ENCODE measurements at regions not wholly inside any gene's neighbourhood (a gene's known extent, or its start where the extent isn't known, plus 50 kb on each side); places are given as distances from the start of the nearest gene placed in this dataset.

GRCh38 chr9:80143899-80144298 is 572.1 kb downstream of the TLE4 start:
- ChIA-PET RAD21 (ENCODE audit: unreplicated experiment) (no interaction called here), CTCF (no interaction called here), POLR2A (no interaction called here), SMC1A (ENCODE audit: uncharacterized antibody, unreplicated experiment) (no interaction called here)
- no peaks in the 10 kb centered on the region for H3K79me2 ChIP-seq (ENCODE audit: control insufficient read depth, insufficient read depth, low read length)
- H3K36me3 ChIP-seq (ENCODE audit: control insufficient read depth in 2 of 2, insufficient read depth in 2 of 2, low read length in 1 of 2): no peaks in the 10 kb centered on the region
- BruUV-seq (replicated peaks): no TSS peak
- H3K4me3 ChIP-seq: no peak overlapping the region
- no peaks in the 10 kb centered on the region for H3K4me1 ChIP-seq (ENCODE audit: control insufficient read depth, insufficient read depth, low read length)
- 30% methylated on average over 3 of the region's 3 CpGs for WGBS (ENCODE audit: insufficient coverage, insufficient replicate concordance, low lambda C conversion rate, missing lambda C conversion rate)
- in situ Hi-C loops (cut with MboI): no loop called here
- H3K9ac ChIP-seq (ENCODE audit: control insufficient read depth, insufficient read depth, low read length): no peak overlapping the region
- ATAC-seq (no peak), FAIRE-seq (no peak), DNase-seq (ENCODE audit: low read depth, low spot score) (no peak)
- no peaks in the 10 kb centered on the region for H4K20me1 ChIP-seq (ENCODE audit: control insufficient read depth, insufficient read depth)
- H2AFZ ChIP-seq (ENCODE audit: control insufficient read depth, low read depth, low read length): no peak overlapping the region
- no peaks in the 10 kb centered on the region for H3K27me3 ChIP-seq (replicated peaks in 1 of 2; ENCODE audit: control insufficient read depth in 2 of 2, insufficient read depth in 2 of 2, low read length in 1 of 2)
- intact Hi-C loops (cut with micrococcal nuclease; ENCODE audit: unreplicated experiment): no loop called here
- H3K27ac ChIP-seq (ENCODE audit: control insufficient read depth, insufficient read depth): no peak overlapping the region
- no peaks in the 10 kb centered on the region for H3K9me3 ChIP-seq (replicated peaks; ENCODE audit: control insufficient read depth, insufficient read depth, low read length)
- H3K4me2 ChIP-seq (ENCODE audit: control insufficient read depth, insufficient read depth): no peak overlapping the region
- no peak for TF ChIP-seq CREM (IDR thresholded peaks at IDR 0.05; ENCODE audit: low read depth)
- no peak for TF ChIP-seq EGR1 (IDR thresholded peaks at IDR 0.05; ENCODE audit: borderline replicate concordance in 1 of 2, low read depth in 2 of 2, low read length in 2 of 2)
- no peak for TF ChIP-seq JUND (IDR thresholded peaks at IDR 0.05; ENCODE audit: low read depth, low read length)
- no peak for TF ChIP-seq FOS (IDR thresholded peaks at IDR 0.05; ENCODE audit: borderline replicate concordance, extremely low read depth, insufficient read length)
- no peak for TF ChIP-seq BCL11A (IDR thresholded peaks at IDR 0.05; ENCODE audit: low read depth, low read length)

DNA sequence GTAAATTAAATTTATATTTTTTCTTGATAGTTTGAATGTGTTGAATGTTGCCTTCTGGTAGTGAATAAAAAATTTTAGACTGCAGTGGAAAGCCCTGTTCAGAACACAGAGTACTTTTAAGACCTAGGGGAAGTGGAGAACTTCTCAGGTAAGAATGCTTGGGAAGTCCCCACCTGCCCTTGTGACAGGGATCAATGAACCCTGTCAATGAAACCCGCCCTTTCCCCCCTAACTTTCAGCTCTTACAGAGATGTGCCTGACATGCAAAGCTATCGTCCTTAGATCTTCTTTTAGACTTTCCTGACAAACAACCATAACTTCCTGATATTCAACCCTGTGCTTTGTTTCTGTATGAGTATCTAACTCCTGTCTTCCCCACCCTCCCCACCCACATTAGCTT is 562.7 kb downstream of the TLE4 start:
- H3K4me1 ChIP-seq (ENCODE audit: control insufficient read depth, insufficient read depth, low read length): no peaks in the 10 kb centered on the region
- DNase-seq (ENCODE audit: low read depth, low spot score) (peak; percentile 19), FAIRE-seq (no peak), ATAC-seq (peak; percentile 89)
- SMC1A ChIA-PET (ENCODE audit: uncharacterized antibody, unreplicated experiment): interaction anchor here (0.6 kb wide), 1 partner anchor 340 kb away, joined by 3 read pairs; no protein-coding TSS in a partner anchor
- no peak overlapping the region for H3K9ac ChIP-seq (ENCODE audit: control insufficient read depth, insufficient read depth, low read length)
- H3K79me2 ChIP-seq (ENCODE audit: control insufficient read depth, insufficient read depth, low read length): no peaks in the 10 kb centered on the region
- H3K36me3 ChIP-seq (ENCODE audit: control insufficient read depth in 2 of 2, insufficient read depth in 2 of 2, low read length in 1 of 2): no peaks in the 10 kb centered on the region
- no peaks in the 10 kb centered on the region for H3K27me3 ChIP-seq (replicated peaks in 1 of 2; ENCODE audit: control insufficient read depth in 2 of 2, insufficient read depth in 2 of 2, low read length in 1 of 2)
- no peak overlapping the region for H3K4me2 ChIP-seq (ENCODE audit: control insufficient read depth, insufficient read depth)
- no peak overlapping the region for H3K4me3 ChIP-seq
- no peak overlapping the region for H3K27ac ChIP-seq (ENCODE audit: control insufficient read depth, insufficient read depth)
- in situ Hi-C loops (cut with MboI) (no loop called here), intact Hi-C loops (cut with micrococcal nuclease; ENCODE audit: unreplicated experiment) (no loop called here)
- BruUV-seq (replicated peaks): no TSS peak
- RAD21 ChIA-PET (ENCODE audit: unreplicated experiment): no interaction called here
- no peak overlapping the region for H2AFZ ChIP-seq (ENCODE audit: control insufficient read depth, low read depth, low read length)
- H3K9me3 ChIP-seq (replicated peaks; ENCODE audit: control insufficient read depth, insufficient read depth, low read length): no peaks in the 10 kb centered on the region
- POLR2A ChIA-PET: no interaction called here
- CTCF ChIA-PET: no interaction called here
- 4% methylated on average over 2 of the region's 2 CpGs for WGBS (ENCODE audit: insufficient coverage, insufficient replicate concordance, low lambda C conversion rate, missing lambda C conversion rate)
- no peaks in the 10 kb centered on the region for H4K20me1 ChIP-seq (ENCODE audit: control insufficient read depth, insufficient read depth)
- TF ChIP-seq, protein P1, sequence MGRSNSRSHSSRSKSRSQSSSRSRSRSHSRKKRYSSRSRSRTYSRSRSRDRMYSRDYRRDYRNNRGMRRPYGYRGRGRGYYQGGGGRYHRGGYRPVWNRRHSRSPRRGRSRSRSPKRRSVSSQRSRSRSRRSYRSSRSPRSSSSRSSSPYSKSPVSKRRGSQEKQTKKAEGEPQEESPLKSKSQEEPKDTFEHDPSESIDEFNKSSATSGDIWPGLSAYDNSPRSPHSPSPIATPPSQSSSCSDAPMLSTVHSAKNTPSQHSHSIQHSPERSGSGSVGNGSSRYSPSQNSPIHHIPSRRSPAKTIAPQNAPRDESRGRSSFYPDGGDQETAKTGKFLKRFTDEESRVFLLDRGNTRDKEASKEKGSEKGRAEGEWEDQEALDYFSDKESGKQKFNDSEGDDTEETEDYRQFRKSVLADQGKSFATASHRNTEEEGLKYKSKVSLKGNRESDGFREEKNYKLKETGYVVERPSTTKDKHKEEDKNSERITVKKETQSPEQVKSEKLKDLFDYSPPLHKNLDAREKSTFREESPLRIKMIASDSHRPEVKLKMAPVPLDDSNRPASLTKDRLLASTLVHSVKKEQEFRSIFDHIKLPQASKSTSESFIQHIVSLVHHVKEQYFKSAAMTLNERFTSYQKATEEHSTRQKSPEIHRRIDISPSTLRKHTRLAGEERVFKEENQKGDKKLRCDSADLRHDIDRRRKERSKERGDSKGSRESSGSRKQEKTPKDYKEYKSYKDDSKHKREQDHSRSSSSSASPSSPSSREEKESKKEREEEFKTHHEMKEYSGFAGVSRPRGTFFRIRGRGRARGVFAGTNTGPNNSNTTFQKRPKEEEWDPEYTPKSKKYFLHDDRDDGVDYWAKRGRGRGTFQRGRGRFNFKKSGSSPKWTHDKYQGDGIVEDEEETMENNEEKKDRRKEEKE (IDR thresholded peaks at IDR 0.05): no peak
- TF ChIP-seq SPI1 (IDR thresholded peaks at IDR 0.05; ENCODE audit: borderline replicate concordance, insufficient read depth, low read depth, low read length) (no peak), PAX5 (IDR thresholded peaks at IDR 0.05; ENCODE audit: borderline replicate concordance, low read depth, low read length) (0 out of 2 replicates have a peak, but pooled peaks have one; percentile 21), MYB (IDR thresholded peaks at IDR 0.05; ENCODE audit: borderline replicate concordance, low read depth, low read length) (no peak), TAF1 (IDR thresholded peaks at IDR 0.05; ENCODE audit: borderline replicate concordance, low read depth, low read length) (no peak), ZNF274 (IDR thresholded peaks at IDR 0.05; ENCODE audit: insufficient read depth, insufficient read length) (no peak), ETV6 (conservative IDR thresholded peaks at IDR 0.05 in 1 of 2, IDR thresholded peaks at IDR 0.05 in 1 of 2; ENCODE audit: borderline replicate concordance in 1 of 2, low read depth in 1 of 2) (no peak), SP1 (IDR thresholded peaks at IDR 0.05; ENCODE audit: low read depth, low read length) (no peak), TARDBP (IDR thresholded peaks at IDR 0.05; ENCODE audit: borderline replicate concordance) (no peak), ZNF217 (IDR thresholded peaks at IDR 0.05) (no peak), SUZ12 (IDR thresholded peaks at IDR 0.05; ENCODE audit: unreplicated experiment) (no peak), NR2F1 (conservative IDR thresholded peaks at IDR 0.05) (peak; percentile 65), ESRRA (IDR thresholded peaks at IDR 0.05; ENCODE audit: low read length) (no peak), SREBF1 (IDR thresholded peaks at IDR 0.05; ENCODE audit: low read length) (no peak)

Data from GM12878 (cell line).